Effector memory CD8-positive, alpha-beta T cell (primary cell): ENCODE measurements at regions not wholly inside any gene's neighbourhood (a gene's known extent, or its start where the extent isn't known, plus 50 kb on each side); places are given as distances from the start of the nearest gene placed in this dataset.

ENCODE experiments used
- ATAC-seq: fragments of 150-1000 bp; cut with Tn5 transposase; replicated peaks from 2 replicates; pipeline ENCODE4 v1.10.0; 2021; ENCODE audit warnings: mild to moderate bottlenecking, moderate library complexity
- DNase-seq, 3 experiments: peaks; one replicate each; pipeline ENCODE4 v3.0.0; 2021
- H3K27ac Mint-ChIP-seq, 2 donors: one replicate each; pipeline ENCODE4 v1.8.0; 2022; ENCODE audit warnings: mild to moderate bottlenecking in 2 of 2, mixed read lengths in 2 of 2, moderate library complexity in 2 of 2
- H3K27me3 Mint-ChIP-seq, 2 donors: one replicate each; pipeline ENCODE4 v1.8.0; 2022; ENCODE audit warnings: mixed read lengths in 2 of 2
- H3K36me3 Mint-ChIP-seq: one replicate; pipeline ENCODE4 v1.8.0; 2022; ENCODE audit warnings: mild to moderate bottlenecking, moderate library complexity, mixed read lengths; ENCODE audit not compliant: insufficient read depth
- H3K4me1 Mint-ChIP-seq, 2 donors: one replicate each; pipeline ENCODE4 v1.8.0; 2022; ENCODE audit warnings: low read depth in 2 of 2, mixed read lengths in 2 of 2
- H3K4me3 Mint-ChIP-seq, 2 donors: one replicate each; pipeline ENCODE4 v1.8.0; 2022; ENCODE audit warnings: mild to moderate bottlenecking in 2 of 2, mixed read lengths in 2 of 2, moderate library complexity in 2 of 2
- H3K9me3 Mint-ChIP-seq, 2 donors: one replicate each; pipeline ENCODE4 v1.8.0; 2022; ENCODE audit warnings: mixed read lengths in 2 of 2

- peaks cover 3% of the 10 kb centered on the region for H3K36me3 Mint-ChIP-seq
- H3K9me3 Mint-ChIP-seq = no peaks in the 10 kb centered on the region
- ATAC-seq (no peak), DNase-seq (no peak)
- H3K27ac Mint-ChIP-seq = no peak overlapping the region
- no peaks in the 10 kb centered on the region for H3K4me1 Mint-ChIP-seq
- H3K4me3 Mint-ChIP-seq = no peak overlapping the region
- H3K27me3 Mint-ChIP-seq = peaks cover 0 to 6% of the 10 kb centered on the region in 2 donors
Measured at GRCh38 chr4:17370818-17371217, 141.1 kb downstream of the QDPR start.

- peaks cover 3% of the 10 kb centered on the region for H3K36me3 Mint-ChIP-seq
- no peaks in the 10 kb centered on the region for H3K4me1 Mint-ChIP-seq
- no peak overlapping the region for H3K27ac Mint-ChIP-seq
- no peak overlapping the region for H3K4me3 Mint-ChIP-seq
- peaks cover 12 to 15% of the 10 kb centered on the region in 2 donors for H3K27me3 Mint-ChIP-seq
- H3K9me3 Mint-ChIP-seq = no peaks in the 10 kb centered on the region
- DNase-seq = no peak
- no peak for ATAC-seq
Measured at GRCh38 chr4:17368408-17368807, 143.5 kb downstream of the QDPR start.

- H3K9me3 Mint-ChIP-seq = no peaks in the 10 kb centered on the region
- DNase-seq = no peak
- peaks cover 3% of the 10 kb centered on the region for H3K36me3 Mint-ChIP-seq
- H3K27ac Mint-ChIP-seq = no peak overlapping the region
- peaks cover 21 to 23% of the 10 kb centered on the region in 2 donors for H3K27me3 Mint-ChIP-seq
- no peak for ATAC-seq
- H3K4me3 Mint-ChIP-seq = no peak overlapping the region
- H3K4me1 Mint-ChIP-seq = no peaks in the 10 kb centered on the region
Measured at GRCh38 chr4:17367201-17367600, 144.7 kb downstream of the QDPR start.

GRCh38 chr4:17366496-17366895 is 145.4 kb downstream of the QDPR start:
- Mint-ChIP-seq H3K9me3 (no peaks in the 10 kb centered on the region), H3K27me3 (peaks cover 27 to 28% of the 10 kb centered on the region in 2 donors), H3K4me1 (no peaks in the 10 kb centered on the region), H3K27ac (no peak overlapping the region), H3K4me3 (no peak overlapping the region), H3K36me3 (peaks cover 3% of the 10 kb centered on the region)
- DNase-seq (no peak), ATAC-seq (no peak)

- no peak overlapping the region for H3K27ac Mint-ChIP-seq
- no peak for ATAC-seq
Measured at GRCh38 chr4:17362430-17362829, 149.5 kb downstream of the QDPR start.

GRCh38 chr4:17358241-17358640 is 153.6 kb downstream of the QDPR start:
- Mint-ChIP-seq H3K27me3 (peaks cover 21 to 38% of the 10 kb centered on the region in 2 donors), H3K27ac (no peak overlapping the region), H3K9me3 (no peaks in the 10 kb centered on the region), H3K4me3 (no peak overlapping the region), H3K4me1 (no peaks in the 10 kb centered on the region), H3K36me3 (no peaks in the 10 kb centered on the region)
- ATAC-seq = no peak
- no peak for DNase-seq

More at GRCh38 chr4:17362430-17362829, 149.5 kb downstream of the QDPR start:
- no peaks in the 10 kb centered on the region for H3K9me3 Mint-ChIP-seq
- no peaks in the 10 kb centered on the region for H3K36me3 Mint-ChIP-seq
- H3K4me3 Mint-ChIP-seq = no peak overlapping the region
- no peaks in the 10 kb centered on the region for H3K4me1 Mint-ChIP-seq
- DNase-seq = no peak
- H3K27me3 Mint-ChIP-seq = peaks cover 27 to 37% of the 10 kb centered on the region in 2 donors

- no peaks in the 10 kb centered on the region for H3K4me1 Mint-ChIP-seq
- no peaks in the 10 kb centered on the region for H3K9me3 Mint-ChIP-seq
- DNase-seq (no peak), ATAC-seq (no peak)
- no peak overlapping the region for H3K27ac Mint-ChIP-seq
- H3K36me3 Mint-ChIP-seq = peaks cover under 1% of the 10 kb centered on the region
- no peak overlapping the region for H3K4me3 Mint-ChIP-seq
- peaks cover 16 to 27% of the 10 kb centered on the region in 2 donors for H3K27me3 Mint-ChIP-seq
Measured at GRCh38 chr4:17356926-17357325, 155.0 kb downstream of the QDPR start.

GRCh38 chr4:17352357-17352756 is 159.5 kb downstream of the QDPR start:
- no peak for ATAC-seq
- no peak for DNase-seq
- H3K27me3 Mint-ChIP-seq = peaks cover 11 to 17% of the 10 kb centered on the region in 2 donors

GRCh38 chr4:17347445-17347844 is 164.4 kb downstream of the QDPR start:
- peaks cover 0 to 14% of the 10 kb centered on the region in 2 donors for H3K27me3 Mint-ChIP-seq
- no peaks in the 10 kb centered on the region for H3K4me1 Mint-ChIP-seq
- no peak overlapping the region for H3K4me3 Mint-ChIP-seq
- ATAC-seq (peak; percentile 26), DNase-seq (no peak)
- no peak overlapping the region for H3K27ac Mint-ChIP-seq
- H3K36me3 Mint-ChIP-seq = peaks cover 4% of the 10 kb centered on the region
- H3K9me3 Mint-ChIP-seq = no peaks in the 10 kb centered on the region

More at GRCh38 chr4:17352357-17352756, 159.5 kb downstream of the QDPR start:
- H3K4me1 Mint-ChIP-seq = no peaks in the 10 kb centered on the region
- H3K36me3 Mint-ChIP-seq = peaks cover 4% of the 10 kb centered on the region
- H3K9me3 Mint-ChIP-seq = no peaks in the 10 kb centered on the region
- H3K27ac Mint-ChIP-seq = no peak overlapping the region
- H3K4me3 Mint-ChIP-seq = no peak overlapping the region

- Mint-ChIP-seq H3K27me3 (peaks cover 0 to 14% of the 10 kb centered on the region in 2 donors), H3K36me3 (no peaks in the 10 kb centered on the region), H3K9me3 (no peaks in the 10 kb centered on the region), H3K4me3 (no peak overlapping the region), H3K4me1 (peaks cover 15 to 22% of the 10 kb centered on the region in 2 donors), H3K27ac (no peak overlapping the region)
- DNase-seq = no peak
- ATAC-seq = no peak
Measured at GRCh38 chr4:17339376-17339775, 172.5 kb downstream of the QDPR start.

- ATAC-seq = peak; percentile 12
- H3K4me3 Mint-ChIP-seq = peak overlapping the region in 1 of 2 donors; percentile 29
- peaks cover 15 to 22% of the 10 kb centered on the region in 2 donors for H3K4me1 Mint-ChIP-seq
- H3K9me3 Mint-ChIP-seq = no peaks in the 10 kb centered on the region
- DNase-seq = no peak
- no peaks in the 10 kb centered on the region for H3K36me3 Mint-ChIP-seq
- H3K27ac Mint-ChIP-seq = peak overlapping the region; percentile 69 to 79
- H3K27me3 Mint-ChIP-seq = peaks cover 0 to 3% of the 10 kb centered on the region in 2 donors
Measured at GRCh38 chr4:17336986-17337385, 174.9 kb downstream of the QDPR start.

GRCh38 chr4:17336524-17336961 is 175.3 kb downstream of the QDPR start:
- H3K27me3 Mint-ChIP-seq = no peaks in the 10 kb centered on the region
- H3K9me3 Mint-ChIP-seq = no peaks in the 10 kb centered on the region
- H3K4me1 Mint-ChIP-seq = peaks cover 15 to 22% of the 10 kb centered on the region in 2 donors
- ATAC-seq (peak; percentile 96), DNase-seq (peak; percentile 36 to 49 (median 47))
- no peaks in the 10 kb centered on the region for H3K36me3 Mint-ChIP-seq
- peak overlapping the region; percentile 69 to 79 for H3K27ac Mint-ChIP-seq
- peak overlapping the region; percentile 1 to 29 for H3K4me3 Mint-ChIP-seq

GRCh38 chr4:17336069-17336468 is 175.8 kb downstream of the QDPR start:
- peaks cover 15 to 22% of the 10 kb centered on the region in 2 donors for H3K4me1 Mint-ChIP-seq
- H3K27ac Mint-ChIP-seq = peak overlapping the region; percentile 69 to 79
- no peaks in the 10 kb centered on the region for H3K36me3 Mint-ChIP-seq
- ATAC-seq (no peak), DNase-seq (no peak)
- no peaks in the 10 kb centered on the region for H3K27me3 Mint-ChIP-seq
- no peaks in the 10 kb centered on the region for H3K9me3 Mint-ChIP-seq
- no peak overlapping the region for H3K4me3 Mint-ChIP-seq

- ATAC-seq = no peak
Measured at GRCh38 chr4:17335371-17335770, 176.5 kb downstream of the QDPR start.

More at GRCh38 chr4:17335371-17335770, 176.5 kb downstream of the QDPR start:
- H3K27me3 Mint-ChIP-seq = no peaks in the 10 kb centered on the region
- H3K4me3 Mint-ChIP-seq = no peak overlapping the region
- DNase-seq = no peak
- H3K36me3 Mint-ChIP-seq = no peaks in the 10 kb centered on the region
- peak overlapping the region in 1 of 2 donors; percentile 69 for H3K27ac Mint-ChIP-seq
- peaks cover 15 to 22% of the 10 kb centered on the region in 2 donors for H3K4me1 Mint-ChIP-seq
- H3K9me3 Mint-ChIP-seq = no peaks in the 10 kb centered on the region
